ENCODE measurements at regions not wholly inside any gene's neighbourhood (a gene's known extent, or its start where the extent isn't known, plus 50 kb on each side); places are given as distances from the start of the nearest gene placed in this dataset.
"Not testable (repeated sequence)": the region's sequence is repeated elsewhere in the genome, so short reads cannot be mapped to it uniquely, and the experiment has no call there.

DNA sequence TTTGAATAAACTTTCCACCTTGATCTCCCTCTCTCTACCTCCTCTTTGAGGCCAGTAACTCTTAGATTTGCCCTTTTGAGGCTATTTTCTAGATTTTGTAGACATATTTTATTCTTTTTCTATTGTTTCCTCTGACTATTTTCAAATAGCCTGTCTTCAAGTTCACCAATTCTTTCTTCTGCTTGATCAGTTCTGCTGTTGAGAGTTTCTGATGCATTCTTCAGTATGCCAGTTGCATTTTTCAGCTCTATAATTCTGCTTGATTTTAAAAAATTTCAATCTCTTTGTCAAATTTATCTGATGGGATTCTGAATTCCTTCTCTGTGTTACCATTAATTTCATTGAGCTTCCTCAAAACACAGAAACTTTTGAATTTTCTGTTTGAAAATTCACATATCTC, 257.5 kb downstream of the HAPSTR1 start:
- DNase-seq, result no peak

DNA sequence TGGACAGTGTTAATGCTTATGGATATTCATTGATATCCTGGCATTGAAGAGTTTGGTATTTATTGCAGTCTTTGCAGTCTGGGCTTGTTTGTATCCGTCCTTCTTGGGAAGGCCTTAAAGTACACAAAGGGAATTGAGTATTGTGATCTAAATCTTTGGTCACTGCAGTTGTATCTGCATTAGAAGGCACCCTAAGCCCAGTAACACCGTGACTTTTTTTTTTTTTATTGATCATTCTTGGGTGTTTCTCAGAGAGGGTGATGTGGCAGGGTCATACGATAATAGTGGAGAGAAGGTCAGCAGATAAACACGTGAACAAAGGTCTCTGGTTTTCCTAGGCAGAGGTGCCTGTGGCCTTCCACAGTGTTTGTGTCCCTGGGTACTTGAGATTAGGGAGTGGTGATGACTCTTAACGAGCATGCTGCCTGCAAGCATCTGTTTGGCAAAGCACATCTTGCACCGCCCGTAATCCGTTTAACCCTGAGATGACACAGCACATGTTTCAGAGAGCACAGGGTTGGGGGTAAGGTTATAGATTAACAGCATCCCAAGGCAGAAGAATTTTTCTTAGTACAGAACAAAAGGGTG, 258.0 kb downstream of the HAPSTR1 start:
- DNase-seq, result not testable (repeated sequence)

DNA sequence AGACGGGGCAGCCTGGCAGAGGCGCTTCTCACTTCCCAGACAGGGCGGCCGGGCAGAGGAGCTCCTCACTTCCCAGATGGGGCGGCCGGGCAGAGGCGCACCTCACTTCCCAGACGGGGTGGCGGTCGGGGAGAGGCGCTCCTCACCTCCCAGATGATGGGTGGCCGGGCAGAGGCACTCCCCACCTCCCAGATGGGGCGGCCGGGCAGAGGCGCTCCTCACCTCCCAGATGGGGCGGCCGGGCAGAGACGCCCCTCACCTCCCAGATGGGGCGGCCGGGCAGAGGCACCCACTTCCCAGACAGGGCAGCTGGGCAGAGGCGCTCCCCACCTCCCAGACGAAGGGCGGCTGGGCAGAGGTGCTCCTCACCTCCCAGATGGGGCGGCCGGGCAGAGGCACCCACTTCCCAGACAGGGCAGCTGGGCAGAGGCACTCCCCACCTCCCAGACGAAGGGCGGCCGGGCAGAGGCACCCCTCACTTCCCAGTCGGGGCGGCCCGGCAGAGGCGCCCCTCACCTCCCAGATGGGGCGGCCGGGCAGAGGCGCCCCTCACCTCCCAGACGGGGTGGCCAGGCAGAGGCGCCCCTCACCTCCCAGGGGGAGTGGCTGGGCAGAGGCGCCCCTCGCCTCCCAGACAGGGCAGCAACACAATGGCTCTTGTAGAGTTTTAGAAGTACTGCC, 258.8 kb downstream of the HAPSTR1 start:
- not testable (repeated sequence) for DNase-seq

DNA sequence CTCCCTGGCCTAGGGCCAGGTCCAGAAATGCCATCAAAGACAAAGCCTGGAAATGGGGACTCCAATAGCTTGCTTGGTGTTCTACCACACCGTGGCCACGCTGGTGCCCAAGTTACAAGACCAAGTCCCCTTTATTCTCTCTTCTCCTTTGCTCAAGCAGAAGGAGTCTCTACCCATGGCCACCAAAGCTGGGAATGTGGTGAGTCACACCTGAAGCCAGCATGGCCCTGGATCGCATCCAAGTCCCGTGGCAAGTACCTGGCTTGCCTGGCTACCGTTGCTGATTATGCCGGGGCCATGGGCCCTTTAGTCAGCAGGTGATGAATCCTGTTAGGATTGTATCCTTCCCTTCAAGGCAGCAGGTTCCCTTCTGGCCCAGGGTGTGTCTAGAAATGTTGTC, 260.0 kb downstream of the HAPSTR1 start:
- DNase-seq, result no peak

DNA sequence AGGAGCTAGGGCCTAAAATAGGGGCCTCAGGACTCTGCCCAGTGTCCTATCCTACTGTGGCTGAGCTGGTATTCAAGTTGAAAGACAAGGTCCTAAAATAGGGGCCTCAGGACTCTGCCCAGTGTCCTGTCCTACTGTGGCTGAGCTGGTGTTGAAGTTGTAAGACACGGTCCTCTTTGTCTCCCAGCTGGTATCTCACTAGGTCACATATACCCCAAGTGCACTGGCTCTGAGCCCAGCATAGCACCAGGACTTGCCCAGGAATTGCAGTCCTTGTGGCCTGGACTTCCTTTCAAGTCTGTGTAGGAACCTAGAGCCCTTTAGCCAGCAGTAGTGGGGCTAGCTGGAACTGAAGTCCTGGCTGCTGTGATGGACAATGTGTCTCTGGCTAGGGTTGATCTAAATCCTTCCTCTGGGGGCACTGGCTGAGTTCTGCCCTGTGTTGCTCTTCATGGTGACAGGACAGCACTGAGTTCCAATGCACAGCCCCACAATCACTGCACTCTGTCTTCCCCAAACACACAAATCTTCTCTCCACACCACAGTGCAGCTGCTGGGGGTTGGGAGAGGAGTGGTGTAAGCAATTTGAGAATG, 260.5 kb downstream of the HAPSTR1 start:
- no peak for DNase-seq

DNA sequence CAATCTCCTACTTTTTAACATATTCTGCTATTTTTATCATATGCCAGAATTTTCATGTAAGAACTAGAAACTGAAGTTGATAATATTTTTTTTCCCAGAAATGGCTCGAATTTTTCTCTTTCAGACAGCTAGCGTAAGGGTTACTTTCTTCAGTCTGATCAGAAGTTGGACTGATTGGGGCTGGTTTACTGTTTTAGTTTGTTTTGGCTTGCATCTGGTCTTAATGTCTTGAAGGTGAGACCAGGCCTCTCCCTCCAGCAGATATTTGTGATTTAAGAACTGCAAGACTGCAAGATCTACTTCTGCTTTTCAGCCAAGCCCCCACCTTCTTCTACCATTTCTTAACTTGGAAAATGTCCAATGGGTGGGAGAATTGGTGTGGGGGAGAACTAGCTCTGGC, 266.4 kb downstream of the HAPSTR1 start:
- DNase-seq, result no peak

DNA sequence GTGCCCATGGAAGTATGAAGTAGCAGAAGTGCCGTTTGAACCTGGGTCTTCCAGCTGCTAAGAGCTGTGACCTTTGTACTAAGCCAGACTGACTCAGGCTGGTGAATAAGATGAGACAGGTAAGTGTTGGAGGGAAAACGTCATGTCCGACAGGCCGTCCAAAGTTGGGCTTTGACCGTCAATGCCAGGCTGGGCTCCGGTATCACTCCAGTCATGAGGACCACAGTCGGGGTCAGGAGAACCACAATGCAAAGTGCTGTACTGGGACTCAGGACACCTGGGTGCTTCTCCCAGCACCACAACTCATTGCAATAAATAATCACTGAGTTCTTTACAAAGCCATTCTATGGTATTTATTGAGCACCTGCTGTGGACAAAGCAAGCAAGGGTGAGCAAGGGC, 268.6 kb downstream of the HAPSTR1 start:
- DNase-seq, result no peak

DNA sequence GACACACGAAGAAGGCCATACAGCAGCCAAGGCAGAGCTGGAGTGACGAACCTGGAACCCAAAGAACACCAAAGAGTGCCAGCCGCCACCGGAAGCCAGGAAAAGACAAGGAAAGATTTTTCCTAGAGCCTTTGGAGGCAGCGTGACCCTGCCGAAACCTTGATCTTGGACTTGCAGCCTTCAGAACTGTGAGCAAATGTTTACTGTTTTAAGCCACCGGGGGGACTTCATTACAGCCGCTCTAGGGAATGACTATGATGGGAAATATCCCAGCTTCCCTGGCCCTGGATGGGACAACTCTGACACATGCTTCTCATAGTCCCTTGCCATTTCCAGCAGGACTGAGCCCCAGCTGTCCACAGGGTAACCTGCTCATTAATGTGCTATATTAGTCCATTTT, 270.6 kb downstream of the HAPSTR1 start:
- no peak for DNase-seq

DNA sequence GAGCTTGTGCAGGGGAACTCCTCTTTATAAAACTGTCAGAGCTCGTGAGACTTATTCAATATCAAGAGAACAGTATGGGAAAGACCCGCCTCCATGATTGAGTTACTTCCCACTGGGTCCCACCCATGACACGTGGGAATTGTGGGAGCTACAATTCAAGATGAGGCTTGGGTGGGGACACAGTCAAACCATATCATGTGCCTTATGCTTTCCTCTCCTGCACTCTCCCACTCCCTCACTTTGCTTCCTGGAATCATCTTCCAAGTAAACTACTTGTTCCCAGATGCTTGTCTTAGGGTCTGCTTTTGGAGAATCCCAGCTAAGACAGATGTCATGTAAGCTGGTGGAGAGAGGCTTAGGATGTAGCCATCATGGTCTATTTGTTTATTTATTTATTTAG, 271.2 kb downstream of the HAPSTR1 start:
- no peak for DNase-seq

DNA sequence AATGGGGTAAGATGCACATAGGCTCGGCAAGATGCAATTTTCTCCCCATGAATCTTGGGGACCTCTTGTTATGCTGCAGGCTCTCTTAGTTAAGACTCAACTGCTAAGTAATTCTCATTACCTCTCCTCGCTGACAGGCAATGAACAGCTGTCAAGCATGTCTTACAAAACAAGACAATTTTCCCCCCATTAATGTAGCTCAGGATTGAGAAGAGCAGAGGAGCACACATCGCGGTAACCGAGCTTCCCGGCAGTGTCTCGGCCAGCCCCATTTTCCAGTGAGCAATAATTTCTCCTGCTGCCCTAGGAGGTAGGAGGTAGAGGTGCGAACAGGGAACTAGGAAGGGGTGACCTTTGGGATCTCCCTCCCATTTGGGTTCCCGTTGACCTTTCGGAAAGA, 272.1 kb downstream of the HAPSTR1 start:
- DNase-seq, result no peak

DNA sequence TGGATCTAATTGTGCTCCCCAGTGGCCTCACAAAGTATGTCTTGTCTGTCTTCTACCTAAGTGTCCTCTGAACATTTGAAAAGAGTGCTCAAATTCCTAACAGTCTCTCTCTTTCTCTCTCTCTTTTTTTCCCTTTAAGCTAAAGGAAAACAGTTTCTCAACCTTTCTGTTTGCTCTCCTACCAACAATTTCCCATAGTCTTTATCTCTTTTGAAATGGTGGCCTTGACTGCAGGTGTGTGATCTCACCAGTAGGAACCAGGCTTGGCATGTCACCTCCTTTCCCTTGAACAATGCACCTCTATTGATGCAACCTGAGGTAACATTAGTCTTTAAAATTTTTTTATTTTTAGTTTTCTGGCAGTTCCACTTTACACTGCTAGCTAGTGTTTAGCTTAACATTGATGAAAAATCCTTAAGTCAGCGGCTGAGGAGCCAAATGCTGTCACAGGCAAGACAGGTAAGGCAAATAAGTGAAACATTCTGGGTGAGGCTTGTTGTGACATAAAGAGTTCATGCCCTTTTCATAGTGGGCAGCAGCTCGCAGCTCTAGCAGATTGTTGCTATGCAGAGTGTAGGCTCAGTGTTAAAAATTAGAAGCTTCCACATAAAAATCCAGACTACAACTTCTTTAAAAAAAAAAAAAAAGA, 273.4 kb downstream of the HAPSTR1 start:
- no peak for DNase-seq

DNA sequence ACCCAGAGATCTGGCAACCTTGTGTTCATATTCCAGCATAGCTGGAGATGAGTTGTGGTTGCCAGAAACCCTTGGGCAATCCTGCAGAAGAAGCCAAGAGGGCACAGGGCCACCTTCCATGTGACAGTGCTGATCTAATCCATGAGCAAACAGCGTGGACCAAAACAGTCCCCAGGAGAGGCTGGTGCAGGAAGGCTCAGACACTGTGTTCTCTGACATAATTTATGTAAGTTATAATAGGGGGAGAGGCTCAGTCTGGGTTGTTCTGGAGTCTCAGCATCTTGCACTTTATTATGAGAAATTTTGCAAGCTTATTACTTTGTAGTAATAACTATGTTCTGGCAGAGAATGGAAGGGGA, 273.9 kb downstream of the HAPSTR1 start:
- DNase-seq, result no peak

DNA sequence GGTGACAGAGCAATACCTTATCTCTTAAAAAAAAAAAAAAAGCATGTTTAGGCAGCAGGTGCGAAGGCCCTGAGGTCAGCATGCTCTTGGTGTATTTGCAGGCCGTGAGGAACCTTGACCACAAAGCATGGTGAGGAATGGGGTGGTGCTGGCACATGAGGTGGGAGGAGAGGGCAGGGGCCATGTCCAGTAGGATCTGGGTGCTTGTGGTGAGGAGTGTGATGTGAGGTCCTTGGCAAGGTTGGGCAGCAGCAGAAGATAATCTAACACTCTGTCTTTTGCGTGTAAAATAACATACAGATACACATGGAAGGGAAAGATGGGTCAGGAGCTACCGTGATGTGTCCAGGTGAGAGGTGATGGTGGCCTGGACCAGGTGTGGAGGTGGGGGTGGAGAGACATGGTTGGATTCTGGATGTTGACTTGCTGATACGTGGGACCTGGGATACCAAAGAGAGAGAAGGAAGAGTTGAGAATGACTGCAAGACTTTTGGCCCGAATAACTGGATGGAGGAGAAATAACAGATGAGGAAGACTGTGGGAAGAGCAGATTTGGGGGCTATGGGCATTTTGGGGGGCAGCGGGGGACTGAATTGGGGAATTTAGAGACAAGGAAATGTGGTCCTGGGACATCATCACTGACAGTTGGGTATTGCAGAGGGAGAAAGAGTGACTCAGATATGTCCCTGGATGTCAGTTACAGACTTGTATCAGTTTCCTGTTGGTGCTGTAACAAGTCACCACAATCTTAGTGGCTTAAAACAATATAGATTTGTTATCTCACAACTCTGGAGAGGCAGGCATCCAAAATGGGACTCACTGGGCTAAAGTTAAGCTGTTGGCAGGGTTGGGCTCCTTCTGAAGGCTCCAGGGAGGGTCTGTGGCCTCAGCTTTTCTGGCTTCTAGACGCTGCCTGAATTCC, 274.9 kb downstream of the HAPSTR1 start:
- no peak for DNase-seq

DNA sequence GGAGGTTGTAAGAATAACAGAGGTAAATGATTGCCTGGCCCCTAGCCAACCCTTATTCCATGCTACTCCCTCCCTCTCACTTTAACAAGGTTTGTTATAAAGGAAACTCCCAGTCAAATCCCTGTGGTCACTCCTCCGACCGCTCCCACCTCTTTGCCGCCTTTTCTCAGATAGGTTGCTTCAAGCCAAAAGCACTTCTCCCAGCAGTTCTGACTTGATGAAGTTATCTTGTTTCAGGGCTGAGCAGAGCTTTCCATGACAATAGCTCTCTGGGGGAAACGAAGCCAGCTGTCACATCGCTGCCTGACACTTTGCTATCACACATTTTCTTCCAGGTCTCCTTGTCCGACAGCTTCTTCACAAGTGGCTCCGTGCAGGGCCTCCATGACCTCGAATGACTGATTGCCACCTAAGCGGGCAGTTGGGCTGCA, 278.6 kb downstream of the HAPSTR1 start:
- no peak for DNase-seq

DNA sequence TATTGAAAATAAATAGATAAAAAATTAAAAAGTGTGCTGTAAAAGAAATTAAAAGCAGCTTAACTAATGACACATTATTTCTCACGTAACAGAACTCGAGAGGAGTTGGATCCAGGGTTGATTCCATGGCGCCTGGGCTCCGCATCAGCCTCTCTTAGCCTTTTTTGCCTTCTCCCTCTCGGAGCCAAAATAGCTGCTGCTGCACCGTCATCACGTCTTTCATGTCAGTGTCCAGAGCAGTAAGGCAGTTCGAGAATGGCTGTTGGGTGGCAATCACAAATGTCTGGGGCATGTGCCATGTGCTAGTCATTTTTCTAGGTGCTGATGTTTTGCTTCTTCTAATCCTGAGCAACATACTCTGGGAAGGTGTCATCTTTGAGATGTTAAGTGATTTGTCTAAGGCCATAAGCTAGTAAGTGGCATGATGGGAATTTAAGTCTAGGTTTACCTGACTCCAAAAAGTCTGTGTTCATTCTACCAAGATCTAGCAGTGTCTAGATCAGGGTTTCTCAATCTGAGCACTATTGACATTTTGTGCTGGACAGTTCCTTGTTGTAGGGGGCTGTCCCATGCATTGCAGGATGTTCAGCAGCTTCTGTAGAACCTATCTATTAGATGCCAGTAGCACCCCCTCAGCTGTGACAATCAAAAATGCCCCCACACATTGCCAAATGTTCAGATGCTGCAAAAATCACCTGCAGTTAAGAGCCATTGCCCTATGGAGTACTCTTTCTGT, 280.4 kb downstream of the HAPSTR1 start:
- no peak for DNase-seq

DNA sequence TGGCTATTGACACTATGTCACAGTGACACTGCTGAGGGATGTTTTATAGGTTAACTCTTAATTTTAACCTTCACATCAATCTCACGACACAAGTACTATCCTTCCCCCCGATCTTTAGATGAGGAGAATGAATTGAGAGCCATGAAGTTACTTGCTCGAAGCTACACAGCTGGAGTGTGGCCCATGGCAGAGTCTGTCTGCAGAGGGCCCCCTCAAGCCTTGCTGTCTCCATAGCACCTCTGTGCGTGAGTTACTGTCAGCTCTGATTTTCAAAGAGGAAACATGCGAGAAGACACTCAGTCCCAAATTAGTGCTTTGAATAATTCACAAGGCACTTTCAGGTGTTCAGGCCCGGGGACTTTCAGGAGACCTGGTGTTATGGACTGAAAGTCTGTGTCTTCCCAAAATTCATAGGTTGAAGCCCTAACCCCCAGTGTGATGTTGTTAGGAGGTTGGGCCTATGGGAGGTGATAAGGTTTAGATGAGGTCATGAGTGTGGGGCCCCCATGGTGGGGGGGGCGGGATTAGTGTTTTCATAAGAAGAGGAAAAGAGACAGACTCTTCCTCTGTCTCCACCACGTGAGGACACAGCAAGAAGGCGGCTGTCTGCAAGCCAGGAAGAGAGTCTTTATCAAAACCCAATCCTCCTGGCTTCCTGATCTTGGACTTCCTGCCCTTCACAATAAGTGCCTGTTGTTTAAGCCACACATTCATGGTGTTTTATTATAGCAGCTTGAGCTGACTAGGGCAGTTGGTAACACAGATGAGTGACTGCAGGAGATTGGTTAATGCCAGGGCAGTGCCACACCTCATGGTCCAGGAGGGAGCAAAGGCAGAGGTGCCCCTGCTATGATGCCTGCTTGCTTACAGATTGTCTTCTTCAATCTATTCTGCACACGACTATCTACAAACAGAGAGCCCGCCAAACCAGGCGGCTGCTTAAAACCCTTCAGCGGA, 281.8 kb downstream of the HAPSTR1 start:
- DNase-seq, result no peak

DNA sequence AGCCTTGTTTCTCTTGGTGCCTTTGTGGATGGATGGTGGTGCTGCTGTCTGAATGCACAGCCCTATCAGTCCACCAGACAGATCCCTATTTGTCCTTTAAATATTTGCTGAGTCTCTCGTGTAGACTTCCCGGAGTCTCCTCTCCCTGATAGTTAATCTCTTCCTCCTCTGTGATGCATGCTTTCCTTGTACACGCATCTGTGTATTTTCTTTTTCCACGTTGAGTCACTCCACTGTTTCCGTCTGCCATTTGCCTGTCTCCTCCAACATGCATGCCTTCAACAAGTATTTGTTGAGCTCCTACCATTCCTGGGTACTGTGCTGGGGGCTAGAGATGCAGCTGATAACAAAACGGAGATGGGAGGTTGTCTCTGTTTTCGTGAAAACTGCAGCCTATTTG, 282.6 kb downstream of the HAPSTR1 start:
- no peak for DNase-seq

DNA sequence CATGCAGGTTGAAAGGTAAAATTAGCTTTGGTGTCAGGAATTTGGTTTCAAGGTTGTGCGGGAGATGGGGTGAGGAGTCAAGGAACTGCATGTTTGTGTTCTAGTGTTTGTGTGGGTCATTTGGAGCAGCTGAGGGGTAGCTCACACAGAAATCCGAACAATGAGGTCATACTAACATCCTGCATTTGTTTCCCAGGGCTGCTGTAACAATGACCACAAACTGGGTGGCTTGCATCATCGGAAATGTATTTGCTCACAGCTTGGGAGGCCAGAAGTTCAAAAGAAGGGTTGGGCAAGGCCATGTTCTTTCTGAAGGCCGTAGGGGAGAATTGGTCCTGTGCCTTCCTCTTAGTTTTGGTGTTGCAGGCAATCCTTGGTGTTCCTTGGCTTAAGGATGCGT, 287.4 kb downstream of the HAPSTR1 start:
- no peak for DNase-seq

DNA sequence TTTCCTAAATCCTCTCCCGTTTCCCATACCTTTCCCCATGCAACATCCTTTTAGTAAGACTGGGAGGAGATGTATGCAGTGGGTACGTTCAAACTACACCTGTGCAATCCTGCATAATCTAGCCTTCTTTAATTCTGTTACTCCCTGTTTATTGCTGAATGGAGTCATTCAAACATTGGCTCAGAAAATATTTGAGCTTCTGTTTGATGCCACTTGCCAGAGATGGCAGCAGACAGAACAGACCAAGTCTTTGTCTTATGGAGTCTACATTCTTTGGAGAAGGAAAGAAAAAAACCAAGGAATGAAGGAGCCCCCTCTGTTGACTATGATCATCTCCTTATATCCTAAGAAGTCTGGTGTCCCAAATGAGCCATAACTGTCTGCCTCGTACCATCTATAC, 288.8 kb downstream of the HAPSTR1 start:
- no peak for DNase-seq

DNA sequence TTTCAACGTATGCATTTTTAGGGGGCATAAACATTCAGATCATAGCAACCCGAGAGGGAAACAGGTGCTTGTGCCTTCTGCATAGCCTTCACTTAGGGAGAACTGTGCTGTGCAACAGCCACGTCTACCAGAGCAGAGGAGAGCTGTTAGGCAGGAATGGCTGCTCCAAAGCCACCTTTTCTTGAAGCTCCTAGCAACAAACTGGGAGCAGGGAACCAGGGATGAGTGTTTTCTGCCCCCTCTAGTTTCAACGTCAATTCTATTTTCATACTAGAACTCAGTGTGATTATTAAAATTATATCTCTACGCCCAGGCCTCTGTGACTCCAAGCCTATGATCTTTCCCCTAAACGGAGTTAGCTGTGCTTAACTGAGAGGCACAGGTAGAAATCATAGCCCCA, 290.0 kb downstream of the HAPSTR1 start:
- no peak for DNase-seq

DNA sequence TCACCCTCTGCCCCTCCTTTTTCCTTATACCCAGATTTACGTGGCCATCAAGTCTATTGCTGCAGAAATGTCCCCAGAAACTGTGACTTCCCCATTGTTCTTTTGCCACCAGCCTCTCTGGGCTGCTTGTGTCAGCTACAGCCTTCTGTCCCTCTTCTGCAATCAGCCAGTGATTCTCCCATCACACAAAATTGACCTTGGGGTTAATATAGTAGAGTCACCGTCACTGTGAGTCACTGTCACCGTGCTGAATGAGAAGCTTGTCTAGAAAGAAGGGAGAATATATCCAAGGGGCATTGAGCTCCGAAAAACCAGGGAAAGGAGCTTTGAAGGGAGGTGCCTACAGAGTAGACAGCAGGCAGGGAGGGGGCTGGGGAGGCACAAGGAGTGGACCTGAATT, 290.5 kb downstream of the HAPSTR1 start:
- no peak for DNase-seq
